K562 (cell line): ENCODE measurements at regions not wholly inside any gene's neighbourhood (a gene's known extent, or its start where the extent isn't known, plus 50 kb on each side); places are given as distances from the start of the nearest gene placed in this dataset.

Experiments
- ATAC-seq: fragments of 200-7000 bp; cut with Tn5 transposase; 3 replicates; pipeline ENCODE4 v1.9.1; 2020; ENCODE audit warnings: moderate library complexity
- BruUV-seq: library from RNA; stranded (reverse); fragments of 400-500 nt; replicated peaks from 2 replicates; lab custom pipeline; 2021; lab: Mats Ljungman, UMichigan
- CTCF ChIA-PET: fragments of 300-600 bp; formaldehyde crosslinking; extraction: SDS; loops from one replicate; lab custom pipeline; 2021; ENCODE audit warnings: low intra/inter-chr PET ratio; lab: Yijun Ruan, JAX
- POLR2A ChIA-PET: fragments of 300-600, 350-650 bp; sonication (Branson Sonifier 250); formaldehyde crosslinking; extraction: SDS; loops from one replicate; lab custom pipeline; 2021; ENCODE audit warnings: antibody characterized with exemption, inconsistent platforms; lab: Yijun Ruan, JAX
- DNase-seq, 4 experiments: peaks; one replicate each; pipeline versions ENCODE4 v3.0.0 to v3.0.0-alpha.2; 2011 to 2018; ENCODE audit warnings: low spot score in 3 of 4, mixed read lengths in 3 of 4; ENCODE audit errors: extremely low read depth in 1 of 4
- FAIRE-seq: peaks from 2 replicates; lab custom pipeline; 2011; peaks lifted over from hg19 to GRCh38; lab: Jason Lieb, UNC
- H2AFZ ChIP-seq: 2 replicates; pipeline ENCODE4 v1.6.0; 2011; ENCODE audit warnings: low read depth, low read length, control low read depth, inconsistent platforms
- H3K27ac ChIP-seq: fragments of 200-600 bp; 3 replicates; pipeline ENCODE4 v1.8.0; 2011; ENCODE audit warnings: low read depth, mild to moderate bottlenecking, control low read depth, inconsistent platforms, low read length, moderate library complexity, mixed read lengths; ENCODE audit errors: extremely low read depth
- H3K27me3 ChIP-seq, 2 experiments: fragments of 300-600 bp in 1 of 2; 2 replicates in 1 of 2; 3 replicates in 1 of 2; pipeline versions ENCODE4 v1.6.0 to v1.8.0; 2011; ENCODE audit warnings: inconsistent platforms in 2 of 2, low read length in 2 of 2, mild to moderate bottlenecking in 1 of 2, mixed read lengths in 1 of 2, moderate library complexity in 1 of 2; ENCODE audit not compliant: control insufficient read depth in 2 of 2, insufficient read depth in 2 of 2
- H3K36me3 ChIP-seq: fragments of 300-600 bp; 3 replicates; pipeline ENCODE4 v1.8.0; 2011; ENCODE audit warnings: mild to moderate bottlenecking, low read length, inconsistent platforms; ENCODE audit not compliant: control insufficient read depth, insufficient read depth
- H3K4me1 ChIP-seq, 2 experiments: fragments of 200-600 bp in 1 of 2; replicated peaks in 1 of 2; 2 replicates in 1 of 2; 3 replicates in 1 of 2; pipeline versions ENCODE4 v1.5.1 to v1.8.0; 2011; ENCODE audit warnings: inconsistent platforms in 2 of 2, low read length in 2 of 2, mild to moderate bottlenecking in 1 of 2, mixed read lengths in 1 of 2, moderate library complexity in 1 of 2; ENCODE audit not compliant: control insufficient read depth in 2 of 2, insufficient read depth in 2 of 2
- H3K4me2 ChIP-seq: 2 replicates; pipeline ENCODE4 v1.6.1; 2011; ENCODE audit warnings: low read length, control low read depth, inconsistent platforms, mixed read lengths; ENCODE audit not compliant: insufficient read depth
- H3K4me3 ChIP-seq: fragments of 200-600 bp; sonication (generic), shearing (Covaris generic); 2 replicates; pipeline ENCODE4 v1.5.1; 2016; ENCODE audit warnings: control low read depth, inconsistent platforms
- H3K79me2 ChIP-seq: fragments of 200-600 bp; 3 replicates; pipeline ENCODE4 v1.8.0; 2011; ENCODE audit warnings: low read length, inconsistent platforms; ENCODE audit not compliant: control insufficient read depth, insufficient read depth
- H3K9ac ChIP-seq, 2 experiments: 2 replicates each; pipeline versions ENCODE4 v1.6.0 to v1.6.1; 2011; ENCODE audit warnings: low read depth in 2 of 2, low read length in 2 of 2, control low read depth in 1 of 2, inconsistent platforms in 1 of 2, mild to moderate bottlenecking in 1 of 2, mixed read lengths in 1 of 2; ENCODE audit not compliant: insufficient read depth in 1 of 2
- H3K9me1 ChIP-seq: one replicate; pipeline ENCODE4 v1.6.0; 2011; ENCODE audit warnings: inconsistent platforms, mild to moderate bottlenecking, low read length, moderate library complexity; ENCODE audit not compliant: control insufficient read depth, insufficient read depth
- H3K9me3 ChIP-seq: replicated peaks from 2 replicates; pipeline ENCODE4 v1.5.1; 2011; ENCODE audit warnings: low read depth, low read length, inconsistent platforms; ENCODE audit not compliant: control insufficient read depth, insufficient read depth
- H4K20me1 ChIP-seq: replicated peaks from 2 replicates; pipeline ENCODE4 v1.6.1; 2011; ENCODE audit warnings: low read length, inconsistent platforms, mixed read lengths; ENCODE audit not compliant: control insufficient read depth, insufficient read depth
- POLR3A ChIP-seq: IDR thresholded peaks from 2 replicates; pipeline ENCODE4 v1.6.1; 2011; ENCODE audit warnings: borderline replicate concordance, mild to moderate bottlenecking, moderate library complexity; ENCODE audit not compliant: insufficient read length, insufficient read depth; ENCODE audit errors: extremely low read depth
- ZNF3 ChIP-seq: fragments of 250-450 bp; sonication (Bioruptor Pico); IDR thresholded peaks from 2 replicates; pipeline ENCODE4 v1.5.0; 2021; ENCODE audit warnings: mild to moderate bottlenecking, moderate library complexity
- ZNF408 ChIP-seq: fragments of 250-450 bp; sonication (Bioruptor Pico); IDR thresholded peaks from 2 replicates; pipeline ENCODE4 v1.4.0; 2020; ENCODE audit warnings: low read depth, mild to moderate bottlenecking, moderate library complexity
- ZNF830 ChIP-seq: fragments of 250-450 bp; sonication (Bioruptor Pico); IDR thresholded peaks from 2 replicates; pipeline ENCODE4 v1.5.0; 2021; ENCODE audit warnings: mild to moderate bottlenecking
- WGBS: fragments of 100-300 bp; shearing (Covaris generic); methylation state at CpG from one replicate; pipeline ENCODE4 v1.1.6; 2016; ENCODE audit warnings: low coverage, mixed read lengths; ENCODE audit not compliant: insufficient coverage; ENCODE audit errors: missing lambda C conversion rate; 5-methylcytosine and 5-hydroxymethylcytosine counted together
- in situ Hi-C: fragments of 300-500 bp; cut with MboI; formaldehyde crosslinking; loops from 4 replicates; pipeline ENCODE4 v1.15.0; 2018; ENCODE audit warnings: inconsistent platforms, mixed read lengths
- intact Hi-C: fragments of 100-400 bp; cut with micrococcal nuclease; formaldehyde crosslinking; loops from 2 replicates; pipeline ENCODE4 v1.14.2; 2022
- TF ChIP-seq, protein P1 (sequence below): fragments of 250-450 bp; sonication (Bioruptor Pico); IDR thresholded peaks from 2 replicates; pipeline ENCODE4 v1.9.0; 2021; ENCODE audit warnings: mild to moderate bottlenecking, inconsistent platforms
- TF ChIP-seq, protein P2 (sequence below): fragments of 200-400 bp; formaldehyde crosslinking; IDR thresholded peaks from 2 replicates; pipeline ENCODE4 v1.6.1; 2017; ENCODE audit warnings: mild to moderate bottlenecking, low read depth, low read length, moderate library complexity
- TF ChIP-seq, protein P3 (sequence below), 2 experiments: fragments of 150-350 bp in 1 of 2; IDR thresholded peaks; 2 replicates each; pipeline ENCODE4 v1.6.1; 2012 to 2016; ENCODE audit warnings: low read depth in 2 of 2, low read length in 2 of 2, mild to moderate bottlenecking in 1 of 2, moderate library complexity in 1 of 2

DNA sequence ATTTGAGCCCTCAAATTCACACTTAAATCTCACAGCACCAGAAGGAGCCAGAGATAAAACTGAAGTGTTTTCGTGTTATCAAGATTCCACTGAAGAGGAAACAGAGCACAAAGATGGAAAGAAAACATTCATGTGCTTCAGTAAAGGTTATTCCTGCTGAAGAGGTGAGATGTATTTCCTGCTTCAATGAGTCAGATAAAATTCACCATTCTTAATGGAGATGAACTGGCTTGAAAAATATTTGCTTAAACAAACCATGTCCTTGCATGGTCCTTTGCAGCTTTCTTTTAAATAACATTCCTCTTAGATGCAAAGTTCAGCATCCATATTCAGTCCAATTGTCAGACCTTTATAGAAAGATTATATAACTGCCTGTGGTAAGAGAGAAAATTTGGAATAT, 294.2 kb downstream of the IPMK start:
- H4K20me1 ChIP-seq: no peaks in the 10 kb centered on the region
- ChIA-PET POLR2A (no interaction called here), CTCF (no interaction called here)
- no peaks in the 10 kb centered on the region for H3K36me3 ChIP-seq
- no peak overlapping the region for H3K9ac ChIP-seq
- DNase-seq (no peak), ATAC-seq (no peak), FAIRE-seq (no peak)
- 0% methylated on average over 1 of the region's 1 CpG for WGBS
- no peak for TF ChIP-seq ZNF830 (CRISPR knock-in tag)
- TF ChIP-seq, protein P1, sequence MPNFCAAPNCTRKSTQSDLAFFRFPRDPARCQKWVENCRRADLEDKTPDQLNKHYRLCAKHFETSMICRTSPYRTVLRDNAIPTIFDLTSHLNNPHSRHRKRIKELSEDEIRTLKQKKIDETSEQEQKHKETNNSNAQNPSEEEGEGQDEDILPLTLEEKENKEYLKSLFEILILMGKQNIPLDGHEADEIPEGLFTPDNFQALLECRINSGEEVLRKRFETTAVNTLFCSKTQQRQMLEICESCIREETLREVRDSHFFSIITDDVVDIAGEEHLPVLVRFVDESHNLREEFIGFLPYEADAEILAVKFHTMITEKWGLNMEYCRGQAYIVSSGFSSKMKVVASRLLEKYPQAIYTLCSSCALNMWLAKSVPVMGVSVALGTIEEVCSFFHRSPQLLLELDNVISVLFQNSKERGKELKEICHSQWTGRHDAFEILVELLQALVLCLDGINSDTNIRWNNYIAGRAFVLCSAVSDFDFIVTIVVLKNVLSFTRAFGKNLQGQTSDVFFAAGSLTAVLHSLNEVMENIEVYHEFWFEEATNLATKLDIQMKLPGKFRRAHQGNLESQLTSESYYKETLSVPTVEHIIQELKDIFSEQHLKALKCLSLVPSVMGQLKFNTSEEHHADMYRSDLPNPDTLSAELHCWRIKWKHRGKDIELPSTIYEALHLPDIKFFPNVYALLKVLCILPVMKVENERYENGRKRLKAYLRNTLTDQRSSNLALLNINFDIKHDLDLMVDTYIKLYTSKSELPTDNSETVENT (CRISPR knock-in tag): no peak
- no peak overlapping the region for H3K27ac ChIP-seq
- no peaks in the 10 kb centered on the region for H3K4me1 ChIP-seq
- no peak overlapping the region for H3K4me3 ChIP-seq
- intact Hi-C loops: no loop called here
- H3K9me3 ChIP-seq: peaks cover under 1% of the 10 kb centered on the region; the same call in 1 of the 2 replicates
- H3K9me1 ChIP-seq: no peaks in the 10 kb centered on the region
- no peaks in the 10 kb centered on the region for H3K27me3 ChIP-seq
- H3K4me2 ChIP-seq: no peak overlapping the region
- BruUV-seq: no TSS peak
- in situ Hi-C loops: no loop called here
- H3K79me2 ChIP-seq: no peaks in the 10 kb centered on the region
- no peak overlapping the region for H2AFZ ChIP-seq

DNA sequence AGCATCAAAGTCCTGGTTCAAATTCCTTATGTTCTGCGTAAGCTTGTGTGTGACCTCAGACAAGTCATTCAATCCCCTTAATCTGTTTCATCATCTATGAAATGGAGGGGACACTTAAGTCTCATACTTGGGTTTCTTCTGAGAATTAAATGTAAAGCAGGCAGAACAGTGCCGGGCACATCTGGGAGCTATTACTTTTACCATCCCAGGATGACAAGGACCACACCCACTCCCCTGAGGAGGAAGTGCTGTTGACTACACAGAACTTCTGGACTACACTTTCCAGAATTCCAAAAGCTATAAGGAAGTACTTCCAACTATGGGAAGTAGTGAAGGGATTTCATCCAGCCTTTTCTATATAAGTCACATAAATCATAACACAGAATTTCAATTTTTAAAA, 294.9 kb downstream of the IPMK start:
- Histone ChIP-seq H4K20me1 (no peaks in the 10 kb centered on the region), H3K9ac (no peak overlapping the region), H3K4me1 (no peaks in the 10 kb centered on the region), H3K79me2 (no peaks in the 10 kb centered on the region), H3K27ac (no peak overlapping the region), H3K4me3 (no peak overlapping the region), H2AFZ (no peak overlapping the region), H3K9me1 (no peaks in the 10 kb centered on the region), H3K4me2 (no peak overlapping the region), H3K9me3 (peaks cover 4% of the 10 kb centered on the region; the same call in 1 of the 2 replicates), H3K36me3 (no peaks in the 10 kb centered on the region), H3K27me3 (no peaks in the 10 kb centered on the region)
- FAIRE-seq (no peak), ATAC-seq (no peak), DNase-seq (no peak)
- intact Hi-C loops: no loop called here
- POLR2A ChIA-PET: no interaction called here
- WGBS: 3% methylated on average over 2 of the region's 2 CpGs
- CTCF ChIA-PET: no interaction called here
- in situ Hi-C loops: no loop called here
- no TSS peak for BruUV-seq
- TF ChIP-seq ZNF3 (CRISPR knock-in tag) (no peak), POLR3A (no peak), ZNF408 (CRISPR knock-in tag) (no peak)
- TF ChIP-seq, protein P2, sequence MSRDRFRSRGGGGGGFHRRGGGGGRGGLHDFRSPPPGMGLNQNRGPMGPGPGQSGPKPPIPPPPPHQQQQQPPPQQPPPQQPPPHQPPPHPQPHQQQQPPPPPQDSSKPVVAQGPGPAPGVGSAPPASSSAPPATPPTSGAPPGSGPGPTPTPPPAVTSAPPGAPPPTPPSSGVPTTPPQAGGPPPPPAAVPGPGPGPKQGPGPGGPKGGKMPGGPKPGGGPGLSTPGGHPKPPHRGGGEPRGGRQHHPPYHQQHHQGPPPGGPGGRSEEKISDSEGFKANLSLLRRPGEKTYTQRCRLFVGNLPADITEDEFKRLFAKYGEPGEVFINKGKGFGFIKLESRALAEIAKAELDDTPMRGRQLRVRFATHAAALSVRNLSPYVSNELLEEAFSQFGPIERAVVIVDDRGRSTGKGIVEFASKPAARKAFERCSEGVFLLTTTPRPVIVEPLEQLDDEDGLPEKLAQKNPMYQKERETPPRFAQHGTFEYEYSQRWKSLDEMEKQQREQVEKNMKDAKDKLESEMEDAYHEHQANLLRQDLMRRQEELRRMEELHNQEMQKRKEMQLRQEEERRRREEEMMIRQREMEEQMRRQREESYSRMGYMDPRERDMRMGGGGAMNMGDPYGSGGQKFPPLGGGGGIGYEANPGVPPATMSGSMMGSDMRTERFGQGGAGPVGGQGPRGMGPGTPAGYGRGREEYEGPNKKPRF: no peak
- TF ChIP-seq, protein P3, sequence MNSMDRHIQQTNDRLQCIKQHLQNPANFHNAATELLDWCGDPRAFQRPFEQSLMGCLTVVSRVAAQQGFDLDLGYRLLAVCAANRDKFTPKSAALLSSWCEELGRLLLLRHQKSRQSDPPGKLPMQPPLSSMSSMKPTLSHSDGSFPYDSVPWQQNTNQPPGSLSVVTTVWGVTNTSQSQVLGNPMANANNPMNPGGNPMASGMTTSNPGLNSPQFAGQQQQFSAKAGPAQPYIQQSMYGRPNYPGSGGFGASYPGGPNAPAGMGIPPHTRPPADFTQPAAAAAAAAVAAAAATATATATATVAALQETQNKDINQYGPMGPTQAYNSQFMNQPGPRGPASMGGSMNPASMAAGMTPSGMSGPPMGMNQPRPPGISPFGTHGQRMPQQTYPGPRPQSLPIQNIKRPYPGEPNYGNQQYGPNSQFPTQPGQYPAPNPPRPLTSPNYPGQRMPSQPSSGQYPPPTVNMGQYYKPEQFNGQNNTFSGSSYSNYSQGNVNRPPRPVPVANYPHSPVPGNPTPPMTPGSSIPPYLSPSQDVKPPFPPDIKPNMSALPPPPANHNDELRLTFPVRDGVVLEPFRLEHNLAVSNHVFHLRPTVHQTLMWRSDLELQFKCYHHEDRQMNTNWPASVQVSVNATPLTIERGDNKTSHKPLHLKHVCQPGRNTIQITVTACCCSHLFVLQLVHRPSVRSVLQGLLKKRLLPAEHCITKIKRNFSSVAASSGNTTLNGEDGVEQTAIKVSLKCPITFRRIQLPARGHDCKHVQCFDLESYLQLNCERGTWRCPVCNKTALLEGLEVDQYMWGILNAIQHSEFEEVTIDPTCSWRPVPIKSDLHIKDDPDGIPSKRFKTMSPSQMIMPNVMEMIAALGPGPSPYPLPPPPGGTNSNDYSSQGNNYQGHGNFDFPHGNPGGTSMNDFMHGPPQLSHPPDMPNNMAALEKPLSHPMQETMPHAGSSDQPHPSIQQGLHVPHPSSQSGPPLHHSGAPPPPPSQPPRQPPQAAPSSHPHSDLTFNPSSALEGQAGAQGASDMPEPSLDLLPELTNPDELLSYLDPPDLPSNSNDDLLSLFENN (IDR thresholded peaks at IDR 0.05; ENCODE audit: low read depth in 2 of 2, low read length in 2 of 2): no peak
